WTC11 (cell line): ENCODE measurements at regions not wholly inside any gene's neighbourhood (a gene's known extent, or its start where the extent isn't known, plus 50 kb on each side); places are given as distances from the start of the nearest gene placed in this dataset.

Source experiments
- CBFB ChIP-seq: sonication (generic); formaldehyde crosslinking; IDR thresholded peaks from 2 replicates; pipeline ENCODE4 v1.8.1; 2022; ENCODE audit warnings: mild to moderate bottlenecking, low read depth, missing genetic modification reagents
- CREM ChIP-seq: sonication (generic); formaldehyde crosslinking; IDR thresholded peaks from 2 replicates; pipeline ENCODE4 v1.8.1; 2022; ENCODE audit warnings: mild to moderate bottlenecking, missing genetic modification reagents, moderate library complexity
- ELF4 ChIP-seq: sonication (generic); formaldehyde crosslinking; IDR thresholded peaks from 2 replicates; pipeline ENCODE4 v1.8.1; 2022; ENCODE audit warnings: low read depth, mild to moderate bottlenecking, moderate library complexity, missing genetic modification reagents
- ESRRA ChIP-seq: sonication (generic); formaldehyde crosslinking; IDR thresholded peaks from 2 replicates; pipeline ENCODE4 v1.8.1; 2022; ENCODE audit warnings: mild to moderate bottlenecking, missing genetic modification reagents, borderline replicate concordance
- NR1H2 ChIP-seq: sonication (generic); formaldehyde crosslinking; IDR thresholded peaks from 2 replicates; pipeline ENCODE4 v1.9.0; 2021; ENCODE audit warnings: mild to moderate bottlenecking, moderate library complexity, missing genetic modification reagents
- RELA ChIP-seq: sonication (generic); formaldehyde crosslinking; IDR thresholded peaks from 2 replicates; pipeline ENCODE4 v1.8.1; 2022; ENCODE audit warnings: missing genetic modification reagents, mild to moderate bottlenecking, borderline replicate concordance
- ZNF121 ChIP-seq: sonication (generic); formaldehyde crosslinking; IDR thresholded peaks from 2 replicates; pipeline ENCODE4 v1.8.0; 2023; ENCODE audit warnings: missing genetic modification reagents
- ZNF263 ChIP-seq: sonication (generic); formaldehyde crosslinking; IDR thresholded peaks from 2 replicates; pipeline ENCODE4 v1.8.1; 2022; ENCODE audit warnings: low read depth, mild to moderate bottlenecking, moderate library complexity, missing genetic modification reagents
- TF ChIP-seq, protein P1 (sequence below): sonication (generic); formaldehyde crosslinking; conservative IDR thresholded peaks from 2 replicates; pipeline ENCODE4 v1.8.1; 2022; ENCODE audit warnings: mild to moderate bottlenecking, missing genetic modification reagents
- TF ChIP-seq, protein P2 (sequence below): fragments of 200-600 bp; IDR thresholded peaks from 2 replicates; pipeline ENCODE4 v1.8.0; 2022; ENCODE audit warnings: antibody characterized with exemption
- TF ChIP-seq, protein P3 (sequence below): sonication (generic); formaldehyde crosslinking; IDR thresholded peaks from 2 replicates; pipeline ENCODE4 v1.8.0; 2022; ENCODE audit warnings: mild to moderate bottlenecking, missing genetic modification reagents
- TF ChIP-seq, protein P4 (sequence below): sonication (generic); formaldehyde crosslinking; IDR thresholded peaks from 2 replicates; pipeline ENCODE4 v1.8.1; 2023; ENCODE audit warnings: mild to moderate bottlenecking, missing genetic modification reagents, moderate library complexity
- TF ChIP-seq, protein P5 (sequence below): sonication (generic); formaldehyde crosslinking; IDR thresholded peaks from 2 replicates; pipeline ENCODE4 v1.8.0; 2023; ENCODE audit warnings: missing genetic modification reagents, mild to moderate bottlenecking, borderline replicate concordance
- TF ChIP-seq, protein P6 (sequence below): sonication (generic); formaldehyde crosslinking; IDR thresholded peaks from 2 replicates; pipeline ENCODE4 v1.8.1; 2023; ENCODE audit warnings: mild to moderate bottlenecking, missing genetic modification reagents

DNA sequence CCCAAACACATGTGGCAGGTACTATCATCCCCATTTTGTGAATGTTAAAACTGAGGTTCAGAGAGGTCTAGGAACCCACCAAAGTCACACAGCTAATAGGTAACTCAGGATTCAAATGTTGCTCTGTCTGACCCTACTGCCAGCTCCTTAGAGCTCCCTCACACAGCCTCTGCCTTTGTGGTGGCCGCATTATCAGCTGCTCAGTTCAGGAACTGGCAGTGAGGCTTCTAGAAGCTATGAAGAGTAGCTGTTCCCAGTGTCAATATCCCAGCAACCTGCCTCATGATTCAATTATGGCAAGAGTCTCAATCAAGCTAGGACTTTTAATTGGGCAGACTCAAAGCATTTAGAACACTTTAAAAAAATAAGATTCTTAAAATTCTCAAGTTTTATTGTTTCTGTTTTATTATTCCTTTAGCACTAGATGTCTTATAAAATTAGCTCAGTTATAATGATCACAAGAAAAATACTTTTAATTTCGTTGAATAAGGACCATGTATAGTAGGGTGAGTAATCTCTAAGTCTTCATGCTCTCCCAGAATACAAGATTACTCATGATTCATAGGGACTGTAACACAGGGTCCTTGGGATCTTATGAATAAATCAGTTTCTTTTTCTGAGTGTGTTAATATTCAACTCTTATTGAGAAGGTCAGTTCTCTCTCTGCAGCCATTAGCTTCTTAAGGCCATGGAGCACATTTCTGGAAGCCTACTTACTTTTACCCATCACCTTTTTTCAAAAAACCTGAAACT, 342.7 kb downstream of the RND3 start:
- TF ChIP-seq, protein P1, sequence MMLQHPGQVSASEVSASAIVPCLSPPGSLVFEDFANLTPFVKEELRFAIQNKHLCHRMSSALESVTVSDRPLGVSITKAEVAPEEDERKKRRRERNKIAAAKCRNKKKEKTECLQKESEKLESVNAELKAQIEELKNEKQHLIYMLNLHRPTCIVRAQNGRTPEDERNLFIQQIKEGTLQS (CRISPR knock-in tag) = no peak
- TF ChIP-seq, protein P2, sequence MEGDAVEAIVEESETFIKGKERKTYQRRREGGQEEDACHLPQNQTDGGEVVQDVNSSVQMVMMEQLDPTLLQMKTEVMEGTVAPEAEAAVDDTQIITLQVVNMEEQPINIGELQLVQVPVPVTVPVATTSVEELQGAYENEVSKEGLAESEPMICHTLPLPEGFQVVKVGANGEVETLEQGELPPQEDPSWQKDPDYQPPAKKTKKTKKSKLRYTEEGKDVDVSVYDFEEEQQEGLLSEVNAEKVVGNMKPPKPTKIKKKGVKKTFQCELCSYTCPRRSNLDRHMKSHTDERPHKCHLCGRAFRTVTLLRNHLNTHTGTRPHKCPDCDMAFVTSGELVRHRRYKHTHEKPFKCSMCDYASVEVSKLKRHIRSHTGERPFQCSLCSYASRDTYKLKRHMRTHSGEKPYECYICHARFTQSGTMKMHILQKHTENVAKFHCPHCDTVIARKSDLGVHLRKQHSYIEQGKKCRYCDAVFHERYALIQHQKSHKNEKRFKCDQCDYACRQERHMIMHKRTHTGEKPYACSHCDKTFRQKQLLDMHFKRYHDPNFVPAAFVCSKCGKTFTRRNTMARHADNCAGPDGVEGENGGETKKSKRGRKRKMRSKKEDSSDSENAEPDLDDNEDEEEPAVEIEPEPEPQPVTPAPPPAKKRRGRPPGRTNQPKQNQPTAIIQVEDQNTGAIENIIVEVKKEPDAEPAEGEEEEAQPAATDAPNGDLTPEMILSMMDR = no peak
- TF ChIP-seq ELF4 (no peak), CREM (no peak), NR1H2 (CRISPR knock-in tag) (no peak), RELA (CRISPR knock-in tag) (no peak), CBFB (no peak), ESRRA (CRISPR knock-in tag) (no peak), ZNF263 (no peak), ZNF121 (CRISPR knock-in tag) (no peak)
- TF ChIP-seq, protein P3, sequence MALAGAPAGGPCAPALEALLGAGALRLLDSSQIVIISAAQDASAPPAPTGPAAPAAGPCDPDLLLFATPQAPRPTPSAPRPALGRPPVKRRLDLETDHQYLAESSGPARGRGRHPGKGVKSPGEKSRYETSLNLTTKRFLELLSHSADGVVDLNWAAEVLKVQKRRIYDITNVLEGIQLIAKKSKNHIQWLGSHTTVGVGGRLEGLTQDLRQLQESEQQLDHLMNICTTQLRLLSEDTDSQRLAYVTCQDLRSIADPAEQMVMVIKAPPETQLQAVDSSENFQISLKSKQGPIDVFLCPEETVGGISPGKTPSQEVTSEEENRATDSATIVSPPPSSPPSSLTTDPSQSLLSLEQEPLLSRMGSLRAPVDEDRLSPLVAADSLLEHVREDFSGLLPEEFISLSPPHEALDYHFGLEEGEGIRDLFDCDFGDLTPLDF = no peak
- TF ChIP-seq, protein P4, sequence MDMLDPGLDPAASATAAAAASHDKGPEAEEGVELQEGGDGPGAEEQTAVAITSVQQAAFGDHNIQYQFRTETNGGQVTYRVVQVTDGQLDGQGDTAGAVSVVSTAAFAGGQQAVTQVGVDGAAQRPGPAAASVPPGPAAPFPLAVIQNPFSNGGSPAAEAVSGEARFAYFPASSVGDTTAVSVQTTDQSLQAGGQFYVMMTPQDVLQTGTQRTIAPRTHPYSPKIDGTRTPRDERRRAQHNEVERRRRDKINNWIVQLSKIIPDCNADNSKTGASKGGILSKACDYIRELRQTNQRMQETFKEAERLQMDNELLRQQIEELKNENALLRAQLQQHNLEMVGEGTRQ (CRISPR knock-in tag) = no peak
- TF ChIP-seq, protein P5, sequence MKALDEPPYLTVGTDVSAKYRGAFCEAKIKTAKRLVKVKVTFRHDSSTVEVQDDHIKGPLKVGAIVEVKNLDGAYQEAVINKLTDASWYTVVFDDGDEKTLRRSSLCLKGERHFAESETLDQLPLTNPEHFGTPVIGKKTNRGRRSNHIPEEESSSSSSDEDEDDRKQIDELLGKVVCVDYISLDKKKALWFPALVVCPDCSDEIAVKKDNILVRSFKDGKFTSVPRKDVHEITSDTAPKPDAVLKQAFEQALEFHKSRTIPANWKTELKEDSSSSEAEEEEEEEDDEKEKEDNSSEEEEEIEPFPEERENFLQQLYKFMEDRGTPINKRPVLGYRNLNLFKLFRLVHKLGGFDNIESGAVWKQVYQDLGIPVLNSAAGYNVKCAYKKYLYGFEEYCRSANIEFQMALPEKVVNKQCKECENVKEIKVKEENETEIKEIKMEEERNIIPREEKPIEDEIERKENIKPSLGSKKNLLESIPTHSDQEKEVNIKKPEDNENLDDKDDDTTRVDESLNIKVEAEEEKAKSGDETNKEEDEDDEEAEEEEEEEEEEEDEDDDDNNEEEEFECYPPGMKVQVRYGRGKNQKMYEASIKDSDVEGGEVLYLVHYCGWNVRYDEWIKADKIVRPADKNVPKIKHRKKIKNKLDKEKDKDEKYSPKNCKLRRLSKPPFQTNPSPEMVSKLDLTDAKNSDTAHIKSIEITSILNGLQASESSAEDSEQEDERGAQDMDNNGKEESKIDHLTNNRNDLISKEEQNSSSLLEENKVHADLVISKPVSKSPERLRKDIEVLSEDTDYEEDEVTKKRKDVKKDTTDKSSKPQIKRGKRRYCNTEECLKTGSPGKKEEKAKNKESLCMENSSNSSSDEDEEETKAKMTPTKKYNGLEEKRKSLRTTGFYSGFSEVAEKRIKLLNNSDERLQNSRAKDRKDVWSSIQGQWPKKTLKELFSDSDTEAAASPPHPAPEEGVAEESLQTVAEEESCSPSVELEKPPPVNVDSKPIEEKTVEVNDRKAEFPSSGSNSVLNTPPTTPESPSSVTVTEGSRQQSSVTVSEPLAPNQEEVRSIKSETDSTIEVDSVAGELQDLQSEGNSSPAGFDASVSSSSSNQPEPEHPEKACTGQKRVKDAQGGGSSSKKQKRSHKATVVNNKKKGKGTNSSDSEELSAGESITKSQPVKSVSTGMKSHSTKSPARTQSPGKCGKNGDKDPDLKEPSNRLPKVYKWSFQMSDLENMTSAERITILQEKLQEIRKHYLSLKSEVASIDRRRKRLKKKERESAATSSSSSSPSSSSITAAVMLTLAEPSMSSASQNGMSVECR (CRISPR knock-in tag) = no peak
- TF ChIP-seq, protein P6, sequence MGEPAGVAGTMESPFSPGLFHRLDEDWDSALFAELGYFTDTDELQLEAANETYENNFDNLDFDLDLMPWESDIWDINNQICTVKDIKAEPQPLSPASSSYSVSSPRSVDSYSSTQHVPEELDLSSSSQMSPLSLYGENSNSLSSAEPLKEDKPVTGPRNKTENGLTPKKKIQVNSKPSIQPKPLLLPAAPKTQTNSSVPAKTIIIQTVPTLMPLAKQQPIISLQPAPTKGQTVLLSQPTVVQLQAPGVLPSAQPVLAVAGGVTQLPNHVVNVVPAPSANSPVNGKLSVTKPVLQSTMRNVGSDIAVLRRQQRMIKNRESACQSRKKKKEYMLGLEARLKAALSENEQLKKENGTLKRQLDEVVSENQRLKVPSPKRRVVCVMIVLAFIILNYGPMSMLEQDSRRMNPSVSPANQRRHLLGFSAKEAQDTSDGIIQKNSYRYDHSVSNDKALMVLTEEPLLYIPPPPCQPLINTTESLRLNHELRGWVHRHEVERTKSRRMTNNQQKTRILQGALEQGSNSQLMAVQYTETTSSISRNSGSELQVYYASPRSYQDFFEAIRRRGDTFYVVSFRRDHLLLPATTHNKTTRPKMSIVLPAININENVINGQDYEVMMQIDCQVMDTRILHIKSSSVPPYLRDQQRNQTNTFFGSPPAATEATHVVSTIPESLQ (CRISPR knock-in tag) = no peak
